ENCODE measurements at regions not wholly inside any gene's neighbourhood (a gene's known extent, or its start where the extent isn't known, plus 50 kb on each side); places are given as distances from the start of the nearest gene placed in this dataset.

DNA sequence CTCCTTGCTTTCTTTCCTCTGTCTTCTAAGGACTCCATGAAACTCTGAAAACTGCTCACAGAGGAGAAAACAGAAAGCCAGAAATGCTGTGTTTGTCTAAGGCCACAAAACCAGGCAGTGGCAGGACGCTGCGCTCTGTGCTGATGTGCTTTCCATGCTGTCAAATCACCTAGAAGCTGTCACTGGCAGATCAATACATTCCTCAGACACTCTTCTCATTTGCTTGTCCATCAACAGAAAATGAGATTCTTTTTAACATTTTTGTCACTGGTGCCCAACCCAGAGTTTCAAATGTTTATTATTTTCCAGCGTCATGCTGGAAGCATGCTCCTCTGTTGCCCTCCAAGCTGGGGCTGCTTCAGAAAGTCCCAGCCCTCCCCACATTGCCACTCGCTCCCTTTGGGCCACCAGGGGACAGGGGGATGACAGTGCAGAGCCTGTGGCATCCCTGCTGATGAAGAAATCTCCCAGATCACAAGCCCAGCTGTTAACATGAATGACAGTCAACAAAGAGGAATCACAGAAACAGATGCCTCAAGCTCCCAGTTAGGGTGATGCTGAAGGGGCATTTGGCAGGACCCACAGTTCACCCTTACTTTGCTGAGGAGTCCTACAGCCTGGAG, 117.5 kb upstream of the MEIS1 start:
- no peaks in the 10 kb centered on the region for H3K4me1 ChIP-seq (ENCODE audit: insufficient read depth, low read length)
- no peak overlapping the region for H2AFZ ChIP-seq (ENCODE audit: low read length)
- no peak overlapping the region for H3K4me2 ChIP-seq (ENCODE audit: insufficient read depth, low read length)
- no peaks in the 10 kb centered on the region for H3K27me3 ChIP-seq (ENCODE audit: insufficient read depth, low read length)
- DNase-seq (ENCODE audit: insufficient read length, low spot score, missing footprints), result no peak
- H3K36me3 ChIP-seq (ENCODE audit: insufficient read depth, low read length), result no peaks in the 10 kb centered on the region
- TF ChIP-seq, protein P1, sequence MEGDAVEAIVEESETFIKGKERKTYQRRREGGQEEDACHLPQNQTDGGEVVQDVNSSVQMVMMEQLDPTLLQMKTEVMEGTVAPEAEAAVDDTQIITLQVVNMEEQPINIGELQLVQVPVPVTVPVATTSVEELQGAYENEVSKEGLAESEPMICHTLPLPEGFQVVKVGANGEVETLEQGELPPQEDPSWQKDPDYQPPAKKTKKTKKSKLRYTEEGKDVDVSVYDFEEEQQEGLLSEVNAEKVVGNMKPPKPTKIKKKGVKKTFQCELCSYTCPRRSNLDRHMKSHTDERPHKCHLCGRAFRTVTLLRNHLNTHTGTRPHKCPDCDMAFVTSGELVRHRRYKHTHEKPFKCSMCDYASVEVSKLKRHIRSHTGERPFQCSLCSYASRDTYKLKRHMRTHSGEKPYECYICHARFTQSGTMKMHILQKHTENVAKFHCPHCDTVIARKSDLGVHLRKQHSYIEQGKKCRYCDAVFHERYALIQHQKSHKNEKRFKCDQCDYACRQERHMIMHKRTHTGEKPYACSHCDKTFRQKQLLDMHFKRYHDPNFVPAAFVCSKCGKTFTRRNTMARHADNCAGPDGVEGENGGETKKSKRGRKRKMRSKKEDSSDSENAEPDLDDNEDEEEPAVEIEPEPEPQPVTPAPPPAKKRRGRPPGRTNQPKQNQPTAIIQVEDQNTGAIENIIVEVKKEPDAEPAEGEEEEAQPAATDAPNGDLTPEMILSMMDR (IDR thresholded peaks at IDR 0.05; ENCODE audit: extremely low read depth, low read depth, low read length), result no peak
- no peaks in the 10 kb centered on the region for H4K20me1 ChIP-seq (ENCODE audit: insufficient read depth, low read length)
- no peak overlapping the region for H3K27ac ChIP-seq (ENCODE audit: low read depth, low read length)
- no peak overlapping the region for H3K4me3 ChIP-seq (ENCODE audit: insufficient read depth, low read length)
- H3K79me2 ChIP-seq (ENCODE audit: insufficient read depth, low read length), result no peaks in the 10 kb centered on the region
- no peaks in the 10 kb centered on the region for H3K9me3 ChIP-seq (ENCODE audit: low read depth, low read length)

DNA sequence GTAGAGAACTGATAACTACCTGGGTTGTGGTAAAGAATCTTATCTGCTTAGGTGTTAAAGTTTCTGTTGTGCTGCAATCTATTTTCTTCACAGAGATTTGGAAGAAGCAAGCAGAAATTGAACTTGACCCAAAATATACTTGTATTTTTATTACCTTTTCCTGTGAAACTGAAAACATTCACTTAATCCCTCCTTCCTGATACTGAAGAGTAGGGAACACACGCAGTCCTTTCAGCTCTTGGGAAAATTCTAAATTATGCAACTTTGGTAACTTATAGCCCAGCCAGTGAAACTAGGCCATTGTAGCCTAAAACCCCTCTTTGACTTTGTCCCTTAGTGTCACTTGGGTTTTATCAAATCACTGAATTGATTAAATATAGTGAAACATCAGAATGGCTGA, 128.4 kb upstream of the MEIS1 start:
- no peak overlapping the region for H3K4me2 ChIP-seq (ENCODE audit: insufficient read depth, low read length)
- H3K36me3 ChIP-seq (ENCODE audit: insufficient read depth, low read length), result no peaks in the 10 kb centered on the region
- no peak overlapping the region for H2AFZ ChIP-seq (ENCODE audit: low read length)
- no peaks in the 10 kb centered on the region for H3K27me3 ChIP-seq (ENCODE audit: insufficient read depth, low read length)
- DNase-seq (ENCODE audit: insufficient read length, low spot score, missing footprints), result no peak
- H3K4me3 ChIP-seq (ENCODE audit: insufficient read depth, low read length), result no peak overlapping the region
- H3K9me3 ChIP-seq (ENCODE audit: low read depth, low read length), result no peaks in the 10 kb centered on the region
- H3K4me1 ChIP-seq (ENCODE audit: insufficient read depth, low read length), result no peaks in the 10 kb centered on the region
- H3K27ac ChIP-seq (ENCODE audit: low read depth, low read length), result no peak overlapping the region
- TF ChIP-seq, protein P1 (IDR thresholded peaks at IDR 0.05; ENCODE audit: extremely low read depth, low read depth, low read length), result no peak
- H3K79me2 ChIP-seq (ENCODE audit: insufficient read depth, low read length), result no peaks in the 10 kb centered on the region
- no peaks in the 10 kb centered on the region for H4K20me1 ChIP-seq (ENCODE audit: insufficient read depth, low read length)

DNA sequence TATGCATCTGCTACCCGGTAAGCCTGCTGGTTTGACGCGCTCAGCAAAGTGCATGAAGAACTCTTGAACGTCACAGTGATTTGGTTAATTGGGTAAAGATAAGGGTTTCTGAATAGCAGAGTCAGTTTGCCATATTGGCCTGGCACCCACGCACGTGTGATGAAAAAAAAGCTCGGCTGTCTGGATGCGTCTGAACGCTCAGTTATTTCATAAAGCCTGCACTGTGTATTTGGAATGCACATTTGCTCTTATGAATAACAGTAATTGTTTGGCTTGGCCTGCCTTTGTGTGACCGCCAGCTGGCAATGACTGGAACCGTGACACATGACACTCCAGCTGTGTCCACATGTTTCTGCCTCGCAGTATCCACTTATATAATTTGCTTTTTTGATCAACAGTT, 129.2 kb upstream of the MEIS1 start:
- H3K4me1 ChIP-seq (ENCODE audit: insufficient read depth, low read length), result no peaks in the 10 kb centered on the region
- no peak overlapping the region for H3K27ac ChIP-seq (ENCODE audit: low read depth, low read length)
- H3K4me2 ChIP-seq (ENCODE audit: insufficient read depth, low read length), result no peak overlapping the region
- H2AFZ ChIP-seq (ENCODE audit: low read length), result no peak overlapping the region
- H3K79me2 ChIP-seq (ENCODE audit: insufficient read depth, low read length), result no peaks in the 10 kb centered on the region
- no peaks in the 10 kb centered on the region for H3K27me3 ChIP-seq (ENCODE audit: insufficient read depth, low read length)
- TF ChIP-seq, protein P1 (IDR thresholded peaks at IDR 0.05; ENCODE audit: extremely low read depth, low read depth, low read length), result no peak
- DNase-seq (ENCODE audit: insufficient read length, low spot score, missing footprints), result no peak
- H3K9me3 ChIP-seq (ENCODE audit: low read depth, low read length), result no peaks in the 10 kb centered on the region
- no peaks in the 10 kb centered on the region for H3K36me3 ChIP-seq (ENCODE audit: insufficient read depth, low read length)
- H4K20me1 ChIP-seq (ENCODE audit: insufficient read depth, low read length), result no peaks in the 10 kb centered on the region
- no peak overlapping the region for H3K4me3 ChIP-seq (ENCODE audit: insufficient read depth, low read length)

DNA sequence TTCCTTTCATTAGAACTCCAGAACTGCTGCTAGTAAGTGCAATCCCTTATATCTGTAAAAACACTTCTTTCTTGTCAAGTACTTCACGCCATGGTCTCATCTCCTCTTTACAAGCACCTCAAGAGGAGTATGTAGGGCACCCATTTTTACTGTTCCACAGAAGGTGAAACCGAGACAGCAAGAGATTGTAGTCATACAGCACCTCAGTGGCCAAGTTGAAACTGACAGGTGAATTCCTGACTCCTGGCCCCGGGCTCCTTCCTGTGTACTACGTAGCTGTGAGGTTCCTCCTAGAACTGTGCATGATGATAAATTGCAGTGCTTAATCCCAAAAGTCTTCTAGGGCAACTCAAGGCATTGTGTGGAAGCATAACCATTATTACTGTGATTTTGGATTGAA, 131.5 kb upstream of the MEIS1 start:
- Histone ChIP-seq H3K36me3 (ENCODE audit: insufficient read depth, low read length) (no peaks in the 10 kb centered on the region), H3K9me3 (ENCODE audit: low read depth, low read length) (no peaks in the 10 kb centered on the region), H3K79me2 (ENCODE audit: insufficient read depth, low read length) (no peaks in the 10 kb centered on the region), H3K4me3 (ENCODE audit: insufficient read depth, low read length) (no peak overlapping the region), H3K4me2 (ENCODE audit: insufficient read depth, low read length) (no peak overlapping the region), H3K27ac (ENCODE audit: low read depth, low read length) (no peak overlapping the region), H3K27me3 (ENCODE audit: insufficient read depth, low read length) (no peaks in the 10 kb centered on the region), H2AFZ (ENCODE audit: low read length) (no peak overlapping the region), H4K20me1 (ENCODE audit: insufficient read depth, low read length) (no peaks in the 10 kb centered on the region), H3K4me1 (ENCODE audit: insufficient read depth, low read length) (no peaks in the 10 kb centered on the region)
- DNase-seq (ENCODE audit: insufficient read length, low spot score, missing footprints), result no peak
- TF ChIP-seq, protein P1 (IDR thresholded peaks at IDR 0.05; ENCODE audit: extremely low read depth, low read depth, low read length), result no peak
